ENCODE measurements at regions not wholly inside any gene's neighbourhood (a gene's known extent, or its start where the extent isn't known, plus 50 kb on each side); places are given as distances from the start of the nearest gene placed in this dataset.

DNA sequence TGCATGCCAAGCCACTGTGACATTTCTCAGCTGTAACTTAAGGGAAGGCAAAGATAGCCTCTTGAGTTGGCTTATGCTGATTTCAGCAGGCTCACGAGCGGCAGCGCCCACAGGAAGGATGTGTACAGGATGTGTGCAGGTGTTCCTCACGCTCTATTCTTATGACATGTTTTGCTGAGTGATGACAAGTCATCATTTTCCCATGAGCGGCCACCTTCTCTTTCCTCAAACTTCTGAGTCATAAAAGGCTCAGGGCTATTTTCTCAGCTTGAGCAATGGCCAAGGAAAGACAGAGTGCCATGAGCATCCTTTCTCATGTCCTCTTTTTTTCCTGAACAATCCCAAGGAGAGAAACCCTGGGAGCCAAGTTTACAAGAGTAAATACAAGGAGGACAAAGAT is 365.9 kb downstream of the PLK2 start:
- no peak overlapping the region for H3K4me3 ChIP-seq (ENCODE audit: low read length)
- DNase-seq (ENCODE audit: low read depth, low spot score), result peak; percentile 38

DNA sequence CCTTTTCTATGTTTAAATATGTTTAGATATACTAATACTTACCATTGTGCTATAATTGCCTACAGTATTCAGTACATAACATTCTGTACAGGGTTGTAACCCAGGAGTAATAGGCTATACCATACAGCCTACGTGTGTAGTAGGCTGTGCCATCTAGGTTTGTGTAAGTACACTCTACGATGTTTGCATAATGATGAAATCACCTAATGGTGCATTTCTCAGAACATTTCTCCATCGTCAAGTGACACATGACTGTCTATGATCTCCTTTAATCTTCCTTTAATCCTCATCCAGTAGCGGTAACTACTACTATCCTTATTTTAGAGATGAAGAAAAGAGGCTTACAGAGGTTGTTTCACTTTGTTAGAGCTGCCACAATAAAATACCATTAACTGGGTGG is 369.2 kb downstream of the PLK2 start:
- no peak overlapping the region for H3K4me3 ChIP-seq (ENCODE audit: low read length)
- DNase-seq (ENCODE audit: low read depth, low spot score), result no peak

DNA sequence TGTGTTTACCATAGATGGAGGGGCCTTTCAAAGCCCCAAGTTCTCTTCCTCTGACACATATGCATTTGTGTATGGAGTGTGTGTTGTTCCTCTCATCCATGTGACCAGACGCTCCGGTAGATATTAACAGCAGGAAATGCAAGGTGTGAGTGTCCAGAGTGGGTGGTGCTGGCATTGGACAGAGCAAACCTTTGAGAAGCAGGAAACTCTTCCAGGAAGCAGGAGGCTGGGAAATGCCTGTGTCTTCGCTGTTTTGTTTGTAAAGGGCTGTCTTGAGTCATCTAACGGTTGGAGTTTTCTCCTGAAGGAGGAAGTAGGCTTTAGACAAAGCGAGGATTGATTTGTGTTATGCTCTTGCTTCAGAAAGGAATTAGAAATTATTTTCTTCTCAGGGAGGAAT is 370.9 kb downstream of the PLK2 start:
- no peak for DNase-seq (ENCODE audit: low read depth, low spot score)
- no peak overlapping the region for H3K4me3 ChIP-seq (ENCODE audit: low read length)

DNA sequence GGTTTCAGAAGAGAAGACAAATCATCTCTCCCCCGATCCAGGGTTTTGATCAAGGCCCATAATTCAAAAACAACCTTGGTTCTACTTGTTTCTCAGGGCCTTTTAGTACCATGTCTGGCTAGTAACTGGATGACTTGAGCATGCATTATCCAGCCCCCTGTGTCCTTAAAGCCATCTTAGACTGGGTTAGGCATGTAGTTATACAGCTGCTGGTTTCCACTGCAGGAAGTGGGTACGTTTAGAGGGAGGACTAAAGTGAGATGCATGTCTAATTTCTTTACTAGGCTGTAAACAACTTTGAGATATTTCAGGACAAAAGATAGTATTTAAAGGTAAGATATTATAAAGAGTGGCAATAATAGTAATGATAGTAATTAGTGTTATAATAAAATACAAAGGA is 372.0 kb downstream of the PLK2 start:
- no peak overlapping the region for H3K4me3 ChIP-seq (ENCODE audit: low read length)
- peak; percentile 7 for DNase-seq (ENCODE audit: low read depth, low spot score)

DNA sequence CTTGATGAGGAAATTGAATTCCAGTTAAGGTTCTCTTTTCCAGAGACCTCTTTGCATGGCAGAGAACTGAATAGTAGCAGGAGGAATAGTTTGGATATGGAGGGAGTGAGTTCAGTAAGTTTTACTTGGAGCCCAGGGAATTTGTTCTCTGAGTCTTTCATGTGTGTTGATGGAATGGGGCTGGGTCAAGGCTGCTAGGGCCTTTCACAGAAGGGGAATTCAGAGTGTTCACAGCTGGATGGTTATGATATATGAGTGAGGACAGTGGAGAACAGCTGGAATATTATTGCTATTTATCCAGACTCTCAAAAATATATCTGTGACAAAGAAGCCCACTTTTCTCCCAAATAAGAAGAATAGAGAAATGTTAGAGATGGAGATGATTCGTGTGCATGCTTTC is 372.8 kb downstream of the PLK2 start:
- DNase-seq (ENCODE audit: low read depth, low spot score), result no peak

DNA sequence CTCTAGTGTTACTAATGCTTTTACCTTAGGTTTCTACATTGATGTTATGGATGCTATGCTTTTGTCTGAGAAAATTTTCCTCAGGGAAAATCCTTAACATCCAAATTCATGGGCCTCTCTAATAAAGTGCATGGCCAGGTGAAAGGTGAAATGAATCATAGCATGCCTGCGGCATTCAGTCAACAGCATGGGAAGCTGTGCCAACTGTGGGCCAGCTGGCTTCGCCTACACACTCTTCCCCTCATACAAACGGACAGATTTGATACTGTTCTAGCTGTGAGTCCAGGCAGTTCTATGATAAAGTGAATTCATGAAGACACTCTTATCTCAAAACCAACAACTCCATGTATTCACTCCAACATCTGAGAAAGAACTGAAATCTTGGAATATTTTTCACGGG is 374.1 kb downstream of the PLK2 start:
- H3K4me3 ChIP-seq (ENCODE audit: low read length), result no peak overlapping the region
- no peak for DNase-seq (ENCODE audit: low read depth, low spot score)

More for the DNA sequence above, 372.8 kb downstream of the PLK2 start:
- no peak overlapping the region for H3K4me3 ChIP-seq (ENCODE audit: low read length)

DNA sequence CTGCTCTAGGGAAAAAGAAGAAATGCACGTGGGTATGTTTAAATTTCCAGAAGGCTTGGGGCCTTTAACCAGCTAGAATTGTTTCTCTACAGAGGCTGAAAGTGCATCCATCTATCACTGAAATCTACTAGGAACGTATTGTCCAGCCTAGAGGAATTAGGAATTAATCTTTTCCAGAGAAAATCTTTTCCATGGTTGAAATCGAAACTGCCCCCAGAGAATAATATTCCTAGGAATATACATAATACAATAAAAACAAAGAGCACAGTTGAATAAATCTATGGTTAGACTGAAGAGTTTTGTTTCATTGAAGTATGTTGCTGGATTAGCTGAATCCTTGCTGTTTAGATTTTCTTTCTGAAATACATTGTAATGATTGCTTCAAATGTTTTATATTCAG is 378.5 kb downstream of the PLK2 start:
- no peak for DNase-seq (ENCODE audit: low read depth, low spot score)
- H3K4me3 ChIP-seq (ENCODE audit: low read length), result no peak overlapping the region

DNA sequence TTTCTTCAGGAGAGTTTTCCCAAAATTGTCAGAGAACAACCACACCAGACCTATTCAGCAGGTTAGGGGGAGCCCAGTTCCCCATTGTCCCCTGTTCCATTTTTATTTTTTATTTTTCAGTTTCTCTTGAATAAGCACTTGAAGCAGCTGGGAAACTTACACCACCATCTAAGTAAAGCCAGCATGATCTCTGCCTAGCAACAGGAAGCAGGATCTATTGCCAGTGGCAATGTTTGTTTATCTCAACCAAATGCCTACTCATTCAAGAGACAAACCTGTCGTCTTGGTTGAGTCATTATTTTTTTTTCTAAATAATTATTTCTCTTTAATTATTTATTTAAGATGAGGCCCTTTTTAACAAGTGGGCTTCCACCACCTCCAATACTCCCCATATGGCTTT is 379.3 kb downstream of the PLK2 start:
- no peak for DNase-seq (ENCODE audit: low read depth, low spot score)
- no peak overlapping the region for H3K4me3 ChIP-seq (ENCODE audit: low read length)

DNA sequence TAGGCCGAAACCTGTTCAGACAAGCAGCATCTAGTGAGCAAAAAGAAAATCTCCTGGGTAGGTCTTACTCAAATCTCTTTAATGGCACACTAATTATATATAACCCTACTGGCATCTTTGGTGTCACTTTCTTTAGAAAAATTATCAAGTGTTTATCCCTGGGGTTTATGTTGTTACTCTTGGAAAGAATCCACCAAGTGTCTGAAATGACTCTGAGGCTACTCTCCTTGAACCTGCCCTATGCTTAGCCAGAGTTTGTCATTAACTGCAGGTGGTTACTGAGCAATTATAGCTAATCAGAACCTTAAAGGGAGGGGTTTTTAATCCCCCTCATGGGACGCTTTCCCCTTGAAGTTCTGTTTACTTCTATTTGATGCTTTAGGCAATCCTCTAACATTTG is 381.9 kb downstream of the PLK2 start:
- no peak for DNase-seq (ENCODE audit: low read depth, low spot score)
- H3K4me3 ChIP-seq (ENCODE audit: low read length), result no peak overlapping the region

DNA sequence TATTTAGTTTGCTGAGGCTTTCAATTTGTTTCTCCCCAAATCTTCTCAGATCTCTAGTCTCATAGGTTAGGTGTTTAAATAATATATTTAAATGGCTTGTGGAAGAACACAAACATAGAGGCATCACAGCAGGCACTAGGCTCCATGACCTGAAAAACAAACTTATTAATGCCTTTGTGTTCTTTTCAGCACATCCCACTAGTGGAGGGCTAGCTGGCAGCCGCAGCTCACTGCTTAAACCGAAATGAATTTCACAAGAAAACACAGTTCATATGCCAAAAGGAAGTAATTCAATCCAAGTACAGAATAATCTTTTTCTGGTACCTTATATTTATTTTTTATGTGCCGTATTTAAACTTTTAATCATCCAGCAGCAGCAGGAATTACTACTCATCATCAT is 382.5 kb downstream of the PLK2 start:
- H3K4me3 ChIP-seq (ENCODE audit: low read length), result no peak overlapping the region
- no peak for DNase-seq (ENCODE audit: low read depth, low spot score)

DNA sequence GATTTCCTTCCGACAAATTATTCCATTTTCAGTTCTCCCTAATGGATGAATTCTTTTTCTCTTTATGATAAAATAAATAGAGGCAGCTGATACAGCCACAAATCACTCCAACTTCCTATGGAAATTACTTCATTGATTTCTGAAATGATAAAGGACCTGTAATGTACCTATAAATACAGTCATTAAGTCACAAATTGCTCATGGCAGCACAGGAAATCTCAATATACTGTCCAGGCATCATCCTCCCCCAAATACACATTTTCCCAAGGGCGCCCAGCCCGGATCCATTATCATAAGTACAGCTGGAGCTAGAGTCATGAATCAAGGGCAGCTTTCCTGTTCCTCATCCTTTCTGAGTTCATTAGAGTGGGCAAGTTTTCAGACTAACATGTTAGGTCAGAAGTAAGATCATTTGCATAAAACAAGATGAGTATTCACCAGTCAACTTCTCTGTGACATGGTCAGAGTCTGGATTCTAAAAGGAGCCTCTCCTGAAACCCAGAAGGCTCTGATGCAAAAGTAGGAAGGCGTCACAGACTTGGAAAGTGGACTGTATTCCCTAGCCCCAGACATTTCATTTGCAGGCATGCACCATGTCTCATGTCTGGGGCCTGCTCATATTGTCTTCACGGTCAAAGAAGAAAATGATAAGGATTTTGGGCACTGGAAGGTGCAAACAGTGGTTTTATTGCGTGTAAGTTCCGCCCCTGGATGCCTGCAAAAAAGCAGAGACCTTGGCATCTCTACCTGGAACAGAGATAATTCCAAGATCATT is 383.2 kb downstream of the PLK2 start:
- no peak overlapping the region for H3K4me3 ChIP-seq (ENCODE audit: low read length)
- DNase-seq (ENCODE audit: low read depth, low spot score), result no peak

DNA sequence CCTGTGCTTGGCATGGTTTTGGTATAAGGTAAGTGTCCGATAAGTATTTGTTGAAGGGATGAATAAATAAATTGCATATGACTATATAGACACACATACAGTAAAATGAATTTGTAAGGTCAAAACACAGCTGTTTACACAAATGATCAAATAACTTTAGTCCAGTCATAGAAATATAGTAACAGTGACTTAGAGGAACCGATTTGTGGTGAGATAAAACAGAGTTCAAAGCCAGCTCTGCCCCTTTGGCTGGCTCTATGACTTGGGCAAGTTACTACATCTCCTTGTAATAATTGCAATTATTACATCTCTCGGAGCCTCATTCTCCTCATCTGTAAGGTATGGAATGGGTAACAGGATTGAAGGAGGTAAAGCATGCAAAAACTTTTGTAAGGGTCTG is 384.0 kb downstream of the PLK2 start:
- DNase-seq (ENCODE audit: low read depth, low spot score), result no peak
- no peak overlapping the region for H3K4me3 ChIP-seq (ENCODE audit: low read length)

DNA sequence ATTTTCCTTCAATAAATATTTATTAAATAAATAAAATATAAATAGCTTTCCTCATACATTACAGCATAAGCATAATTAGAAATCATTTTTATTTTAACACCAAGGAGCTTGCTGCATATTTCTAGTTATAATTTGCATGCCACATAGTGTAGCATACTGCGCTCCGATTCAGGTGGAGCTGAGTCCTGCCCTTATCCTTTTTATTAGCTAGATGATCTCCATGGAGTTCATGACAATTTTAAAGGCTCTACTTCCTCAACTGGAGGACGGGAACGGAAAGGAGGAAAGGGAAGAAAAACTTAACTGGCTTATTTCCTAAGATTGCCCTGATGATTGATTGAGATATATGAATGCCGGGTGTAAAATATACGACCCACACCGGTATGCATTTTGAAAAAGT is 385.2 kb downstream of the PLK2 start:
- no peak overlapping the region for H3K4me3 ChIP-seq (ENCODE audit: low read length)
- DNase-seq (ENCODE audit: low read depth, low spot score), result no peak

DNA sequence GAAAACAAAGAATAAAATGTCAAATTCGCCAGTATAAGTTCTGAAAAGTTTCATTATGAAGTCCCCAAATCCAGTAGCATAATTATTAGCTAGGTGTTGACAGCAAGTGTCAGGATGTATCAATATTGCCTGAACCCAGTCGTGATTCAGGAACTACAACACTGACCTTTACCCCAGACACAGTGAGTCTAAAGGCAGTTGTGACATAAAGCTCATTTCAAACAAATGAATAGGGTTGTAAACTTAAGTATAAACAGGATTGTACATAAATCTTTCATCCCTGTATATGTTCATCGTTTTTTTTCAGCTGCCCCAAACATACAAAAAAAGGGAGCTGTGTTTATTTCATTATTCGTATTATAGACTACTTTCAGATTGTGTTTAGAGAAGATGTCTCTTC is 385.7 kb downstream of the PLK2 start:
- no peak overlapping the region for H3K4me3 ChIP-seq (ENCODE audit: low read length)
- no peak for DNase-seq (ENCODE audit: low read depth, low spot score)

DNA sequence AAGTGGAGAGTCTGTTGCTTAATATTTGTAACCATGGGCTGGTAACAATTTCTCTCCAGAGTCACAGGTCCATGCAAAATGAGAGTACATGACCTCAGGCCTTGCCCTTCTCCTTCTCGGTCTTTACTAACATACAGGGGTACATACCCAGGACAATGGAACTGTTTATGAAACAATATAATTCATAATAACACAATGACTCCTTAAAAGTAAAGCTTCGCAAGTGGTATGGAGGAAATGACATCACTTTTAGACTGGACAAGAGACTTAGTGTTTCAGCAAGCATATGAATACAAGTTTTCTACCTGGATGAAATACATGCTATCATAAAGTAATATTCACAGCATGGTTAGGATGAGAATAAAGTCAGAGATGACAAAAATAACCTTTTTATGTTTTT is 386.6 kb downstream of the PLK2 start:
- no peak for DNase-seq (ENCODE audit: low read depth, low spot score)
- H3K4me3 ChIP-seq (ENCODE audit: low read length), result no peak overlapping the region

DNA sequence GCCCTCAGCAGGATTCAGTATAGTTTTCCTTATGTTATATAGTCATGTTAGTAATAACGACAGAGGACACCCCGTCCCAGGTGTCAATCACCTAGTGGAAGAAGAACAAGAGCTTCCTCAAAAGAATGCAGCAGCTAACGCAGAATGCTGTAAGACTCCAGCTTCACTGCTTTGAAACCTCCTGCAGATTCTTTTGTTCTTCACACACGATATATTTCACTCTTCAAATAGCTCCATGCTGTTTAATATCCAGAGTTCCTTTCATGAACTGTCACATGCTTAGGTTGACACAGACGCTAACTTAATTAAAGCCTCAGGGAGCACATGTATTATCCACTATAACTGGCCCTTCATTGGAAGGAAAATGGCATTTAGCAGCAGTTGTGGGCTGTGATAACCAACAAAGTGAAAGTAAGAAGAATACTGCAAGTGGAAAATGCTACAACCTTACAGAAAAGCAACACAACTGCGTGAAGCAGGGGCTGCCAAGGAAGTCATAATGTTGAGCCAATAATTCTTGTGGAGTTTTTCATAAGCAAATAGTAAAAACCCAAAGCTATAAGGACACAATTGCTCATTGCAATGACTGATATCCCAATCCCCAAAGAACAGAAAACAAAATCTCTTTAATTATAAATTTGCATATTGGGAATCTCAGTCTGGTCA is 387.5 kb downstream of the PLK2 start:
- DNase-seq (ENCODE audit: low read depth, low spot score), result no peak
- no peak overlapping the region for H3K4me3 ChIP-seq (ENCODE audit: low read length)

DNA sequence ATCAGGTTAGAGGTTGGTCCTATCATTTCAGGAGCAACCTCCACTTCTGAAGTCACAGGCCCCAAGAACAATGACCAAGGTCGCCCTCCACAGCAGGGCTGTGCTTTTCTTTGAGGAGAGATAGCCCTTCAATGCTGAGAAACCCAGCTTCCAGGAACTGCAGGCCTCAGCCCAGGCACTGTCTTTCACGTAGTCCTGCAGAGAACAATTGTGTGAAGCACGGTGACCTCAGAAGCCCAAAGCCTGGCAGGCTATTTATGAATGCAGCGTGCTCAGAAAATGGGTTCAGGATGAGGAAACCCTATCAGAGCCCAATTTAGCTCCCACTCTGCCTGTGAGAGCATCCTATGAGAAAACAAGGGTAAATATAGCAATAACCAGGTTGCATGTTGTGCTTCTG is 388.3 kb downstream of the PLK2 start:
- DNase-seq (ENCODE audit: low read depth, low spot score), result no peak
- H3K4me3 ChIP-seq (ENCODE audit: low read length), result no peak overlapping the region

DNA sequence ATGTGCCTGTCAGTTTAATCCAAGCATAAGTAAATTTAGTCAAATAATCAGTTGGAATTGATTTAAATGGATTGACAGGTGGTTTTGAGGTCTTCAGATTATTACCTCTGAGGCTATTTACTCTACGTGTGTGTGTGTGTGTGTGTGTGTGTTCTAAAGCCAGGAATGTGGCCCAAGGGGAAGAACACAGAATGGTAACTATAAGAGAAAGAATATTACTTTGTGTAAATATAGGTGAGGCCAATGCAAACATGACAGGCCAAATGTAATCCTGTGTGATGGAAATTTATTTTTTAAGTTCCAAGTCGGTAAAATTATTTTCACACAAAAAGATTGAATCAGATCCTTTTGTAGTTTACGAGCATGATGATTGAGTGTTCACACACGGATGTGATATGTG is 390.0 kb downstream of the PLK2 start:
- H3K4me3 ChIP-seq (ENCODE audit: low read length), result no peak overlapping the region
- DNase-seq (ENCODE audit: low read depth, low spot score), result no peak

DNA sequence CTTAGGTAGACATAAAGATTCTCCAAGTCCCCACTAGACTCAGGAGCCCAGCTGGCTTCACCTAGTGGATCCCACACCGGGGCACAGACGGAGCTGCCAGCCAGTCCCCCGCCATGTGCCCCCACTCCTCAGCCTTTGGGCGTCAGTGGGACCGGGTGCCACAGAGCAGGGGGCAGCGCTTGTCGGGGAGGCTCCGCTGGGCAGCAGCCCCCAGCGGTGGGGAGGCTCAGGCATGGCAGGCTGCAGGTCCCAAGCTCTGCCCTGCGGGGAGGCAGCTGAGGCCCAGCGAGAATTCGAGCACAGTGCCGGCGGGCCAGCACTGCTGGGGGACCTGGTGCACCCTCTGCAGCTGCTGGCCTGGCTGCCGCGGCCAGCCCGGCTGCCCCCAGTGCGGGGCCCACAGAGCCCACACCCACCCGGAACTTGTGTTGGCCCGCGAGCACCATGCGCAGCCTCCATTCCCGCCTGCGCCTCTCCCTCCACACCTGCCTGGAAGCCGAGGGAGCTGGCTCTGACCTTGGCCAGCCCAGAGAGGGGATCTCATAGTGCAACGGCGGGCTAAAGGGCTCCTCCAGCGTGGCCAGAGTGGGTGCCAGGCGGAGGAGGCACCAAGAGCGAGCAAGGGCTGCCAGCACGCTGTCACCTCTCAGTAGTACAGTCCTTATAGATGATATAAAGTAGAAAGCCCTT is 390.7 kb downstream of the PLK2 start:
- DNase-seq (ENCODE audit: low read depth, low spot score), result no peak
- H3K4me3 ChIP-seq (ENCODE audit: low read length), result no peak overlapping the region

DNA sequence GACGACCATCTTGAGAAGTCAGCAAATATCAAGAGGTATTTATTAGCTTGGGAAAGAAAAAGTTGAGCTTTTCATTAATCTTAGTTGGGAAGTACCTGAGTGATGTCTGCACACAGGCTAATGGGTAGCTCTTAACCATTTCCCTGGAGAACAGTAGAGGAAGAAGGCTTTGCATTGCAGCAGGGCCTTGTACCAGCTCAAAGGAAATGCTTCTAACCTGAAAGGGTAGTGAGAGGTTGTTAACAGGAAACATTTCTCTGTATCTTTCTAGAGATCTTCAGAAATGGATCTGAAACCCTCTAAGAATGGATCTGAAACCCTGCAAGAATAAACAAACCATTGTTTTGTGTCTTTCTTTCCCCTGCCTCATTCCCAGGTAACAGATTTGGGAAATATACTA is 393.3 kb downstream of the PLK2 start:
- no peak overlapping the region for H3K4me3 ChIP-seq (ENCODE audit: low read length)
- no peak for DNase-seq (ENCODE audit: low read depth, low spot score)

DNA sequence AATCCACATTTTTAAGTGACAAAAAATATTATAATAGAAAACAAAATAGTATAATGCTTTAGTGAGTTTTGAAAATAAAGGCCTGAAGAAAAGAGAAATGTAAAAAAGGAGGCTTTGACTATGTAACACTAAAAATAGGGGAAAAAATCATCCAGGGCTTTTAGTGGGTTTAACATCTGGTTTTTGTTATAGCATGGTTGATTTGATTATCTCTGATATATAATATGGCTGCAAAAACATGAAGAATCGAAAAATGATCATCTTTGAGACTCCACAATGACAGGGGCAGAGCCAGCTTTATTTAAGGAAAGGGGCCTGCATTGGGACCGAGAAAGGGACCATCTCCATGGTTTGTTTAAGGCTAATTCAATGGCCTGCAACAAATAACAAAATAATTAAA is 393.8 kb downstream of the PLK2 start:
- no peak overlapping the region for H3K4me3 ChIP-seq (ENCODE audit: low read length)
- no peak for DNase-seq (ENCODE audit: low read depth, low spot score)
